GM12874 (cell line): ENCODE measurements at regions not wholly inside any gene's neighbourhood (a gene's known extent, or its start where the extent isn't known, plus 50 kb on each side); places are given as distances from the start of the nearest gene placed in this dataset.

Experiments
- TF ChIP-seq, protein P1 (sequence below): IDR thresholded peaks from 2 replicates; pipeline ENCODE4 v1.5.1; 2011; ENCODE audit warnings: low read depth, mild to moderate bottlenecking, control low read depth, low read length, moderate library complexity; ENCODE audit not compliant: insufficient read depth

DNA sequence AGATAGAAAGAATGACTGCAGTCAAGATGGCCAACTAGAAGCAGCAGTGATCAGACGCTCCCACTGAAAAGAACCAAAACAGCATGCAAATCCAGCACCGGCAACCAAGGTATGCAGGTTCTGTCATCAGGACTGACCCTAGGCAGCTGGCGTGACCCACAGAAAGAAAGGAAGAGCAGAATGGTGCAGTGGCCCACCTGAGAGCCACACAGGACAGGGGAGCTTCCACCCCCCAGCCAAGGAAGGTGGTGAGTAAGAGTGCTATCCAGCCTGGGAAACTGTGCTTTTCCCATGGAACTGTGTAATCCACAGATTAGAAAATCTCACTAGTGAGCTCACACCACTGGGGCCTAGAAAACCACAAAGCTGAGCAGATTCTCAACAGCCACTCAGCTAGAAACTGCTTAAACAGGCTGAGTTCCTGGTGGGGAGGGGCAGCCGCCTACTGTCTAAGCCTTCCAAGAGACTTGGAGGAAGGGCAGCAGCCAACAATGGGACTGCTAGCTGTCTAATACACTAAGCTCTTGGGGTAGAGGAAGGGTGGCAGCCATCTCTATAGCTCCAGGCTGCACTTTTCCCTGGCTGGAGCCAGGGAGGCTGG lies 127.9 kb downstream of the EVA1A start:
- TF ChIP-seq, protein P1, sequence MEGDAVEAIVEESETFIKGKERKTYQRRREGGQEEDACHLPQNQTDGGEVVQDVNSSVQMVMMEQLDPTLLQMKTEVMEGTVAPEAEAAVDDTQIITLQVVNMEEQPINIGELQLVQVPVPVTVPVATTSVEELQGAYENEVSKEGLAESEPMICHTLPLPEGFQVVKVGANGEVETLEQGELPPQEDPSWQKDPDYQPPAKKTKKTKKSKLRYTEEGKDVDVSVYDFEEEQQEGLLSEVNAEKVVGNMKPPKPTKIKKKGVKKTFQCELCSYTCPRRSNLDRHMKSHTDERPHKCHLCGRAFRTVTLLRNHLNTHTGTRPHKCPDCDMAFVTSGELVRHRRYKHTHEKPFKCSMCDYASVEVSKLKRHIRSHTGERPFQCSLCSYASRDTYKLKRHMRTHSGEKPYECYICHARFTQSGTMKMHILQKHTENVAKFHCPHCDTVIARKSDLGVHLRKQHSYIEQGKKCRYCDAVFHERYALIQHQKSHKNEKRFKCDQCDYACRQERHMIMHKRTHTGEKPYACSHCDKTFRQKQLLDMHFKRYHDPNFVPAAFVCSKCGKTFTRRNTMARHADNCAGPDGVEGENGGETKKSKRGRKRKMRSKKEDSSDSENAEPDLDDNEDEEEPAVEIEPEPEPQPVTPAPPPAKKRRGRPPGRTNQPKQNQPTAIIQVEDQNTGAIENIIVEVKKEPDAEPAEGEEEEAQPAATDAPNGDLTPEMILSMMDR = no peak

DNA sequence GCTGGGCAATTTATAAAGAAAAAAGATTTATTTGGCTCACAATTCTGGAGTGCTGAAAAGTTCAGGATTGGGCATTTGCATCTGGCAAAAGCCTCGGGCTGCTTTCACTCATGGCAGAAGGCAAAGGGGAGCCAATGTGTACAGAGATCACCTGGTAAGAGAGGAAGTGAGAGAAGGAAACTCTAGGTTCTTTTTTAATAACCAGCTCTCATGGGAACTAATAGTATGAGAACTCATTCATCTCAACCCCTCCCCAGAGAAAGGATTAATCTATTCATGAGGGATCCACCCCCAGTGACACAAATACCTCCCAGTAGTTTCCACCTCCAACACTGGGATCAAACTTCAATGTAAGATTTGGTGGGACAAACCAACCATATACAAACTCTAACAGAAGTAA lies 129.0 kb downstream of the EVA1A start:
- TF ChIP-seq, protein P1 = no peak

DNA sequence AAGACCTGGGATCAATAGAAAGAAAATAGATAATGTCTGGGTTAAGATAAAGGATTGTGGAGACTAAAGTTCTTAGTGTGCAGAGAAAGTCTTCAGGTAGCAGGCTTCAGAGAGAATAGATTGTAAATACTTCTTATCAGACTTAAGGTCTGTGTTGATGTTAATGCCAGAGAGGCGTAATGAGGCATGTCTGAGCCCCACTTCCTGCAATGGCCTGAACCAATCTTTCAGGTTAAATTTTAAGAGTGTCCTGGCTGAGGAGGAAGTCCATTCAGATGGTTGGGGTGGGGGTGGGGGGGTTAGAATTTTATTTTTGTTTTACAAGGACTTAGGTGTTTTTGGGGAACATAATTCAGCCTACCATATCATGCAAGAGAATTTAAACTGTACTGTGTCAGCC lies 129.5 kb downstream of the EVA1A start:
- TF ChIP-seq, protein P1 = no peak

DNA sequence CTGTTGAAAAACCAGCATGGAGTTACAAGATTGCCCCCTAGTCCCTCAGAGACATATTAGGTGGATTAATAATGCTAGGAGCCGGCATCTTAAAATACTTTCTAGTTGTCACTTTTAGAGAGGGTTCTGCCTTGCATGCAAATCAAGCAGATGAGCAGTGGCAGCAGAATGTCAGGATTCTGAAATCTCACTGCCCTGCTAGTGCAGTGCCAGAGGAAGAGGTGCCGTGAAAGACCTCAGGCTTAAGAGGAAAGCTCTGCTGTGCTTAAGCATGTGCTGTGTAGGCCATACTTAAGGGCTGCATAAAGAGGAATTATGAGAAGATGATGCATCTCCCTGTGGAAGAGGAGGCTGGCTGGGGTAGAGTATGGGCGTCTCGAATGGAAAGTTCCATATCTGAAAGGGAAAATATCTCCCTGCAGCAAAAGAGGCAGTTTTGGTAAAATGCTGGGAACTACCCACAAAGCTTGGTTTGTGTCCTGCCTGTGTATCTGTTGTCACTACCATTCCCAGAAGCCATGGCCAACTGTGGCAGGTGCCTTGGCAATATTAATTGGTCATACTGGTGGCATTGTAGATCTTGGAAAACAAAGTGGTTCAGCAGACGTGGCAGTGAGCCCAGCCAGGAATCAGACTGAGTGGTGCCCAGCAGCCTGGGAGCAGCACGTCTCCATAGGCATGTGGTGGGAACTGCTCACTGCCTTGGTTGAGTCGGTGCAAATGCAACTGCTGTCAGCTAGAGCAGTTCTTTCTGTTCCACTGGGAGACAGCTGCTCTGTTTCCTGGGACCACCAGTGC lies 131.9 kb downstream of the EVA1A start:
- TF ChIP-seq, protein P1 = no peak

DNA sequence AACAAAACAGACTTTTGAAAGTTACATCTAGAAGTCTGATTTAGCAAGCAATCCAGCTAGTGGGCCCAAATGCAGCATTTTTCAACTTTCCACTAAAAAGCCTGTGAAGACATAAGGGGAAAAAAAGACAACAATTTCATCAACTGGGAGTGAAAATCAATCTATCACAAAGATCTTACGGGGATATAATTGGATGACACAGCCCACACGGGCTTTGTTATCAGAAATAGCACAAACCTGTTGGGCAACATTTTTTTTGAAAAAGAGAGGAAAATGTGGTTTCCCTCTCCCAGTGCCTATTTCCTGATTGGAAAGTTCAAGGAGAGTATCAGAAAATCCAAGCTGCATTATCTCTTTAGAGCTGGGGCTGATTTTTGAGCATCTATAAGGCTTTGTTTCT lies 132.7 kb downstream of the EVA1A start:
- TF ChIP-seq, protein P1 = no peak

DNA sequence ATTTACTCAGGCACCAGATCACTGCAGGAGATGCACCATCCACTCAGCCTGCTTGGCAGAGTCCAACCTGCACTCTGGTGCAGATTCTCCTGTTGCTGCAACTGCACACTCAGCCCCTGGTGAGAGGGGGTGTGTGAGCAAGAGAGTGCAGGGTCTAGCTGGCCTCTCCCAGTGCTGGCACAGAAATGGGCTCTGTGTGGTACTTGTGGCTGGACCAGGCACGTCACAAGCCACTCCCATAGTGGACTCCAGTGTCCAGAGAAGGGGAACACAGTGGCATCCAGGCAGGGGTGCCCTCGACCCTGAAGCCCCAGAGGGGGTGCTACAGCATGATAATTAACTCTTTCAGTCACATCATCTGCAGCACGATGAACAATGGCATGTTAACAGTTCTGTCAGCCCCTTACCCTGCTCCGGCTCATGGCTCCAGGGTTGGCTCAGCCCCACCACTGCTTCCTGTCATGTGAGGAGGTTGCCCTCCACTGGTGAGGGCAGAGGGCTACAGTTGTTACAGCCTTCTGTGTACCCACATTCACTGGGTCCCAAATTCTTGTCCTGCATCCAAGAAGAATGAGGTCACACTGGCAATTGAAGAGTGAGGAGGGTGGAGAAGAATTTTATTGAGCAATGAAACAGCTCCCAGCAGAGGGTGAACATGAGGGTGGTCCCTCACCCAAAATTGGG lies 135.7 kb downstream of the EVA1A start:
- TF ChIP-seq, protein P1 = 0 out of 2 replicates have a peak, but pooled peaks have one; percentile 5

DNA sequence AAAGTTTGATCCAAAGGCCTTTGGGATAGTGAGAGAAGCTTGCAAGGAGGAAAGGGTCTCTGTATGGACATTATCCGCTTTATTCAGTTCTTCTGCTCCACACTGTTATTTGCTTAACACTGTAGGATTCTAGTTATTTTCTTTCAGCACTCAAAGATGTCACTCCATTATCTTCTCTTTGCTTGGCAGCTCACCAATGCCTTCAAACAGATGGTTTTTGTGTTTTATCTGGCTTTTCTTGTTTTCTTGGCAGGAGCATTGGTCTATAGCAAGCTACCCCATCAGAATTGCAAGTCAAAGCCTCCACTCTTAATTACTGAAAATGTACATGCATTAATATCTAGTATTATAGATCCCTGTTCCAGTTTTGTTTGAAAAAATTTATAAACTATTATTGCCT lies 138.8 kb downstream of the EVA1A start:
- TF ChIP-seq, protein P1 = no peak
